Erythroblast (primary cell): ENCODE measurements at regions not wholly inside any gene's neighbourhood (a gene's known extent, or its start where the extent isn't known, plus 50 kb on each side); places are given as distances from the start of the nearest gene placed in this dataset.

ENCODE experiments used
- GATA1 ChIP-seq: IDR thresholded peaks from 2 replicates; pipeline ENCODE4 v1.6.1; 2011; ENCODE audit warnings: low read depth, mild to moderate bottlenecking, control low read depth, low read length, moderate library complexity
- POLR2A ChIP-seq: IDR thresholded peaks from 2 replicates; pipeline ENCODE4 v1.6.1; 2011; ENCODE audit warnings: mild to moderate bottlenecking, low read length

DNA sequence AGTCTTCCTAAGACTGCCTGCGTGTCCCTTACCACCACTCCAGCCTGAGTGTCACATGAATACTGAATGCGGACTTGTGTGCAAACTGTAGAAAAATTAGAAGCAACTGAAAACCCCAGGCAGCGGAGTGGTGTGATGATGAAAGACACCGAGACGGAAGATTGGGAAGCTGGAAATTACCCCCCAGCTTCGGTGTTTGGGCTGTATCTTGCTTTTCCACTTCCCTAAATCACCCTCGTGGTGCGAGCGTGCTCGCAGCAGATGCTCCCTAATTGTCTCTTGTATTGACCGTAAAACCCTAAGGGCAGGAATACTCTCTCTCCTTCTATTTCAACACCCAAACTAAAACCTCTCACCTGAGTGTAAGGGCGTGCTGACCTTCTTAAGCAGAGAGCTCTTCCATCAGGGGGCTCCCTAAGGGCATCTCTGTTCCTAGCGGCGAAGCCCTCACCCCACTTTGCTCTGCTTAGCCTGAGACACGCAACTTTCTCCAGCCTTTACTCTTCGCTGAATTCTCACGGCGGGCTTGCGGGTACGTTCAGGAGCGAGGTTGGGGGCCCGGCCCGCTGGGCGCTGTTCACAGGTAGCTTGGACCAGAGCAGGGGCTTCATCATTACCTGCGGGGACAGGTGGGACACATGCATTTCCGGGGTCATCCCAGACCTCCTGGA, 62.4 kb downstream of the CRYBB2 start:
- no peak for TF ChIP-seq POLR2A
- TF ChIP-seq GATA1 = no peak
